HG02970 (cell line): ENCODE measurements at regions not wholly inside any gene's neighbourhood (a gene's known extent, or its start where the extent isn't known, plus 50 kb on each side); places are given as distances from the start of the nearest gene placed in this dataset.
"Not testable (repeated sequence)": the region's sequence is repeated elsewhere in the genome, so short reads cannot be mapped to it uniquely, and the experiment has no call there.

Experiments
- ATAC-seq: cut with Tn5 transposase; IDR thresholded peaks from one replicate; pipeline ENCODE4 v1.9.1; 2021; ENCODE audit warnings: mild to moderate bottlenecking, moderate library complexity, moderate number of reproducible peaks; ENCODE audit not compliant: unreplicated experiment, low FRiP score

GRCh38 chr10:29883231-29883630 is 176.2 kb downstream of the JCAD start:
- no peak for ATAC-seq

- ATAC-seq: no peak
Observed at GRCh38 chr10:29882766-29883165, 176.6 kb downstream of the JCAD start.

- ATAC-seq: no peak
Observed at GRCh38 chr10:29881811-29882210, 177.6 kb downstream of the JCAD start.

GRCh38 chr10:29881336-29881771 is 178.0 kb downstream of the JCAD start:
- no peak for ATAC-seq

GRCh38 chr10:29880856-29881255 is 178.5 kb downstream of the JCAD start:
- ATAC-seq: no peak

GRCh38 chr10:29879862-29880261 is 179.5 kb downstream of the JCAD start:
- no peak for ATAC-seq

GRCh38 chr10:29878492-29878891 is 180.9 kb downstream of the JCAD start:
- ATAC-seq: no peak

- no peak for ATAC-seq
Observed at GRCh38 chr10:29877793-29878491, 181.4 kb downstream of the JCAD start.

- no peak for ATAC-seq
Observed at GRCh38 chr10:29876008-29876555, 183.3 kb downstream of the JCAD start.

- ATAC-seq: no peak
Observed at GRCh38 chr10:29874606-29875269, 184.6 kb downstream of the JCAD start.

GRCh38 chr10:29873941-29874484 is 185.4 kb downstream of the JCAD start:
- ATAC-seq: no peak

- no peak for ATAC-seq
Observed at GRCh38 chr10:29870522-29871044, 188.8 kb downstream of the JCAD start.

GRCh38 chr10:29869593-29869992 is 189.8 kb downstream of the JCAD start:
- ATAC-seq: no peak

GRCh38 chr10:29866356-29866755 is 193.0 kb downstream of the JCAD start:
- no peak for ATAC-seq

GRCh38 chr10:29865700-29866355 is 193.6 kb downstream of the JCAD start:
- ATAC-seq: no peak

GRCh38 chr10:29862923-29863614 is 196.3 kb downstream of the JCAD start:
- ATAC-seq: no peak

- ATAC-seq: no peak
Observed at GRCh38 chr10:29861811-29862505, 197.4 kb downstream of the JCAD start.

GRCh38 chr10:29861231-29861630 is 198.2 kb downstream of the JCAD start:
- ATAC-seq: not testable (repeated sequence)

GRCh38 chr10:29860166-29860565 is 199.2 kb downstream of the JCAD start:
- ATAC-seq: no peak
